ENCODE measurements at regions not wholly inside any gene's neighbourhood (a gene's known extent, or its start where the extent isn't known, plus 50 kb on each side); places are given as distances from the start of the nearest gene placed in this dataset.

DNA sequence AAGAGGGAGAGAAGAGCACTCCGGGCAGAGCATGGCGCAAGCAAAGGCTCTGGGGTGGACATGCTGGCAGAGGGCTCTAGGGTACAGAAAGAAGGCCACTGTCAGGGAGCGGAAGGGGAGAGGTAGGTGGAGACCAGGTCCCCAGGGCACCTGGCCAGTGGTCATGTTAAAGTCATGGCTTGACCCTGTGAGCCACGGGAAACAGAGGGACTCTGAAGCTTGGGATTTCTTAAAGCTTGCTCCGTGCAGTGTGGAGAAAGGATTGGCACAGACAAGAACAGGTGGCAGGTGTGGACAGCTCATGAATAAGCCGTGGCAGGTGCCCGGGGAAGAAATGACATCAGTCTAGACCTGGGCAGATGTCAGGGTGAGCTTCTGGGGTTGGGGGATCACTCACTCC lies 413.8 kb downstream of the BCL11B start:
- TF ChIP-seq, protein P1, sequence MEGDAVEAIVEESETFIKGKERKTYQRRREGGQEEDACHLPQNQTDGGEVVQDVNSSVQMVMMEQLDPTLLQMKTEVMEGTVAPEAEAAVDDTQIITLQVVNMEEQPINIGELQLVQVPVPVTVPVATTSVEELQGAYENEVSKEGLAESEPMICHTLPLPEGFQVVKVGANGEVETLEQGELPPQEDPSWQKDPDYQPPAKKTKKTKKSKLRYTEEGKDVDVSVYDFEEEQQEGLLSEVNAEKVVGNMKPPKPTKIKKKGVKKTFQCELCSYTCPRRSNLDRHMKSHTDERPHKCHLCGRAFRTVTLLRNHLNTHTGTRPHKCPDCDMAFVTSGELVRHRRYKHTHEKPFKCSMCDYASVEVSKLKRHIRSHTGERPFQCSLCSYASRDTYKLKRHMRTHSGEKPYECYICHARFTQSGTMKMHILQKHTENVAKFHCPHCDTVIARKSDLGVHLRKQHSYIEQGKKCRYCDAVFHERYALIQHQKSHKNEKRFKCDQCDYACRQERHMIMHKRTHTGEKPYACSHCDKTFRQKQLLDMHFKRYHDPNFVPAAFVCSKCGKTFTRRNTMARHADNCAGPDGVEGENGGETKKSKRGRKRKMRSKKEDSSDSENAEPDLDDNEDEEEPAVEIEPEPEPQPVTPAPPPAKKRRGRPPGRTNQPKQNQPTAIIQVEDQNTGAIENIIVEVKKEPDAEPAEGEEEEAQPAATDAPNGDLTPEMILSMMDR (conservative IDR thresholded peaks at IDR 0.05; ENCODE audit: low read depth, low read length) = no peak
- no peak for DNase-seq (ENCODE audit: low read depth)
- H3K4me3 ChIP-seq (ENCODE audit: low read depth, low read length) = no peak overlapping the region

DNA sequence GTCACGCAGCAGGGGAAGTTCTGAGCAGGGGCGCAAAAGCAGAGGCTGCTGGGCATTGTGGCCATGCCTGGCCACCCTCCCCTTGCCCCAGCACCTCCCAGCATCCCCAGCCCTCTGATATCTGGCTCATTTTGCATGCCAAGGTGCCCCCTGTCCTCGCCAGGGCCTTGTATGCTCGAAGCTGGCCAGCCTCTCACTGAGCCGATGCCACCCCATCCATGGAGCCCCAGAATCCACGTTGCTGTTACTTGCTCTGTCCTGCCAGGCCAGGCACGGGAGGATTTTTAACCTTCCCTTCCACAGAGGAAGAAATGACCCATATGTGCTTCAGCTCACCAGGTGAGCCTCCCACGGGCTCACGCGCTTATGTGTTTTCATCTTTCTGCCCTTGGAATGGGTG lies 413.4 kb downstream of the BCL11B start:
- DNase-seq (ENCODE audit: low read depth) = no peak
- TF ChIP-seq, protein P1 (conservative IDR thresholded peaks at IDR 0.05; ENCODE audit: low read depth, low read length) = no peak
- no peak overlapping the region for H3K4me3 ChIP-seq (ENCODE audit: low read depth, low read length)

DNA sequence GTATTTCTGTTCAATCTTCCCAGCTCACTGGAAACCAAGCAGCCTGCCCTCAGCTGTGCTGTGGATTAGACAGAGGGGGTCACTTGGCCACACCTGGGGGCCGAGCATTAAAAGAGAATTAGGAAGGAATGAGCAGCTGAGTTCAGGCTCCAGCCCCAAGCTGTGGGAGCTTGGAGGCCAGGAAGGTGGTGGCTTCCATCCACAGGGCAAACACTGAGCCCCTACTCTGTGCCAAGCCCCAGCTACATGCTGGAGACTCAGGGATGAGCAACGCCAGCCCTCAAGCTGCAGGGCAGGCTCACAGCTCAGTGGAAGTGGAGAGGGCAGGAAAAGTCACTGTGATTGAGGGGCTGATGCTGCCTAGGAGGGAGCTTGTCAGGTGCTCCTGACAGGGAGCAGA lies 412.7 kb downstream of the BCL11B start:
- no peak overlapping the region for H3K4me3 ChIP-seq (ENCODE audit: low read depth, low read length)
- DNase-seq (ENCODE audit: low read depth) = no peak
- TF ChIP-seq, protein P1 (conservative IDR thresholded peaks at IDR 0.05; ENCODE audit: low read depth, low read length) = no peak

DNA sequence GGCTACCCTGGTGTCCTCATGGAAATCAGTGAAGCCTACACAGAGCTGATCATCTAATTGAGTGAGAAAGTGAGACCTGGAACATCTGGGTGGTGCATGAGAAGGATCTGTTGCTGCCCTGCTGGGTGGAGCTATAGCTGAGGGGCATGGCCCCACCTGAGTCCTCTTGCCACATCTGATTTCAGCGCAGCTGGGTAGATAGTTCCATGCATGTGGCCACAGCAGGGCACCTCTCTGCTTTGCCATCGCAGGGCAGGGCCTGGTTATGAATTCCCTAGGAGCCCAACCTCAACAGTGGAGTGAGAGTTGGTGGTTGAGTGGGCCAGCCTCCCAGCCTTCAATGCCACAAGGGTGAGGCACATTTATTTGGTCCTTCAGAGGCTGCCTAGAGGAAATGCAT lies 407.8 kb downstream of the BCL11B start:
- no peak overlapping the region for H3K4me3 ChIP-seq (ENCODE audit: low read depth, low read length)
- TF ChIP-seq, protein P1 (conservative IDR thresholded peaks at IDR 0.05; ENCODE audit: low read depth, low read length) = no peak
- DNase-seq (ENCODE audit: low read depth) = no peak

DNA sequence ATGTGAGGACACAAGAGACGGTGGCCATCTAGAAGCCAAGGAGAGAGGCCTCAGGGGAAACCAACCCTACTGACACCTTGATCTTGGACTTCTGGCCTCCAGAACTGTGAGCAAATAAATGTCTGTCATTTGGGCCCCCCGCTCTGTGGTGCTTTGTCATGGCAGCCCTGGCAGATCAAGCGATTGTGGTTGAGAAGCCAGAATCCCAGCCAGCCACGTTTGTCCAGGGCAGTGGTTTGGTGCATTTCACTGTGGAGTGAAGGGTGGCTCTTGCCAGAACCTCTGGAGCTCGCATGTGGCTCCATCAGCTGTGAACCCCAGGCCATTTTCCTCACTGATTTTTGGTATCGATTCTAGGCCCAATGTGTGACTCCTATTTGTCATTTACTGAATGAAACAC lies 404.9 kb downstream of the BCL11B start:
- TF ChIP-seq, protein P1 (conservative IDR thresholded peaks at IDR 0.05; ENCODE audit: low read depth, low read length) = no peak
- H3K4me3 ChIP-seq (ENCODE audit: low read depth, low read length) = no peak overlapping the region
- DNase-seq (ENCODE audit: low read depth) = no peak

DNA sequence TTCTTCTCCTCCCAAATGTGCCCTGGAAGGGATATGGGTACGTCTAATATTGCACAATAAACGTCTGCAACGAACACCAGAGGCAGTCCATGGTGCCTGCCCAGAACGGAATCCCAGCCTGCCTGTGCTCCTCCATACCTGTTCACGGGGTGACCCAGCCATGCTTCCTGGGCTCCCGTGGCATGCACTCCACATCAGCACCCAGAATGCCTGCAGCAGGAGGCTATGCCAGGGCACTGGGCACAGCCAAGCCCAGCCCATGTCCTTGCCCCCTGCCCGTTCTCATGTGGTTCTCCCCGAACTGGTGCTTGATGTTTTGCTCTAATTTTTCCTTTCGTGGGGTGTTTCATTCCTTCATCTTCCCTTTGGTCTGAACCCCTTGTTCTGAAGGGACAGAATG lies 404.3 kb downstream of the BCL11B start:
- H3K4me3 ChIP-seq (ENCODE audit: low read depth, low read length) = no peak overlapping the region
- TF ChIP-seq, protein P1 (conservative IDR thresholded peaks at IDR 0.05; ENCODE audit: low read depth, low read length) = no peak
- DNase-seq (ENCODE audit: low read depth) = no peak

DNA sequence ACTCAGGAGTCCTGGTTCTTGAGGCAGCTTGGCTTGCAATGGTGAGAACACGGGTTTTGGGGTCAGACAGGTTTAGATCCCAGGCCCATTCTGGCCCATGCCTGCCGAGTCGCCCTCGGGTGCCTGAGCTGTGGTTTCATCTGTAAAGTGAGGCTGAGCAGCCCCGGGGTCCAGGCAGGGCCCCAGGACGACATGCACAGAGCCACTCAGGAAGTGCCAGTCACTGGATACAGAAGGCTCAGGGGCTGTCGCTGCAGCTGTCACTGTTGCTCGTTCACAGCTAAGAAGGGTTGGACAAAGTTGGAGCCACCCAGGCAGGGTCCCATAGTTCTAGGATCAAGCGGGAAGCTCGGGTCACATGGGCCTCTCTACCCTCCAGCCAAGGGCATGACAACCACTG lies 403.1 kb downstream of the BCL11B start:
- DNase-seq (ENCODE audit: low read depth) = no peak
- H3K4me3 ChIP-seq (ENCODE audit: low read depth, low read length) = no peak overlapping the region
- TF ChIP-seq, protein P1 (conservative IDR thresholded peaks at IDR 0.05; ENCODE audit: low read depth, low read length) = no peak

Measured in choroid plexus epithelial cell (primary cell).